Stimulated activated CD4-positive, alpha-beta T cell treated with anti-CD3 and anti-CD28 coated beads, Interleukin-2, amount 100 ng/mL, for 4 hours (primary cell): ENCODE measurements at regions not wholly inside any gene's neighbourhood (a gene's known extent, or its start where the extent isn't known, plus 50 kb on each side); places are given as distances from the start of the nearest gene placed in this dataset.
"Not testable (repeated sequence)": the region's sequence is repeated elsewhere in the genome, so short reads cannot be mapped to it uniquely, and the experiment has no call there.

Experiments used
- DNase-seq: peaks from one replicate; pipeline ENCODE4 v3.0.0-alpha.2; 2020; ENCODE audit warnings: low read depth

DNA sequence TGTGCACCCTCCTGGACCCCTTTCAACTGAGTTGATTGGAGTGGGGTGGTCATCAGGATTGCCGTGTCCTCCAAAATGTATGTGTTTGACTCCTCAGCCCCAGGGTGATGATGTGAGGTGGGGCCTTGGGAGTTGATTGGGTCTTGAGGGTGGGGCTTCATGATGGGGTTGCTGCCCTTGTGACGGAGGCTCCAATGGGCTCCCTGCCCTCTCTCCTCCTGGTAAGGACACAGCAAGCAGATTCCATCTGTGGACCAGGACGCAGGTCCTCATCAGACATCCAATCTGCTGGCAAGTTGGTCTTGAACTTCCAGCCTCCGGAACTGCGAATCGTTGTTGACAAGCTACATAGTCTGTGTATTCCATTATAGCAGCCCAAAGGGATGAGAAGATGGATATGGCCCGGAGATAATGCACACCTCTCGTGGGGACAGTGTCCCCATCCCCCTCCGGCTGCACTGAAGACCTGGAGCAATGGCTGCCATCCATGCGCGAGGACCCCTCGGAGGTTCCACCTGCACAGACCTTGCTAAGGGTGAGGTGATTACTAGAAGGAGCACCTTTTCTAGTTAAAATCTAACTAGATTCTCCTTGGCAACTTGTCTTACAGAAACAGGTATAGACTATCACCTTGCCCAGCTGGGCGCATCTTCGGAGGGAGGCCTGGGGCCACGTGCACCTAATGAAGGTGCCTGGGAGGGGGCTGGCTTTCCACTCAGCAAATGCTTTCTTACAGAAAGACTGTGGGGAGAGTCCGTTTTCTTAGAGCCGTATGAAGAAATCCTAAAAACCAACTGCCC, 75.7 kb upstream of the IRX4 start:
- no peak for DNase-seq

DNA sequence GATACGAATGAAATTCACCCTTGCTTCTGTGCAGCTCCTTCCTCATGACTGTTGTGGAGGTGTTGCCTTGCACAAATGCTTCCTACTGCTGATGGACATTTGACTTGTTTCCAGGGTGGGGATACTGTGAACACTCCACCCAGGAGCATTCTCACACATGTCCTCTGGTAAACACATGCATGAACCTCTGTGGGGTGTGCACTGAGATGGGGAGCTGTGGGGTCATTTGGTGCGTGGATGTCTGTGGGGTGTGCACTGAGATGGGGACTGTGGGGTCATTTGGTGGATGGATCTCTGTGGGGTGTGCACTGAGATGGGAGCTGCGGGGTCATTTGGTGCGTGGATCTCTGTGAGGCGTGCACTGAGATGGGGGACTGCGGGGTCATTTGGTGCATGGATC, 72.9 kb upstream of the IRX4 start:
- no peak for DNase-seq

DNA sequence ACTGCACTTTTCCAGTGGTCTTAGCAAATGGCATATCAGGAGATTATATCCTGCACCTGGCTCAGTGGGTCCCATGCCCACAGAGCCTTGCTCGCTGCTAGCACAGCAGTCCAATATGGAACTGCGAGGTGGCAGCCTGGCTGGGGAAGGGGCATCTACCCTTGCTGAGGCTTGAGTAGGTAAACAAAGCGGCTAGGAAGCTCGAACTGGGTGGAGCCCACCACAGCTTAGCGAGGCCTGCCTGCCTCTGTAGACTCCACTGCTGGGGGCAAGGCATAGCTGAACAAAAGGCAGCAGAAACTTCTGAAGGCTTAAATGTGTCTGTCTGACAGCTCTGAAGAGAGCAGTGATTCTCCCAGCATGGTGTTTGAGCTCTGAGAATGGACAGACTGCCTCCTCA, 71.0 kb upstream of the IRX4 start:
- not testable (repeated sequence) for DNase-seq

DNA sequence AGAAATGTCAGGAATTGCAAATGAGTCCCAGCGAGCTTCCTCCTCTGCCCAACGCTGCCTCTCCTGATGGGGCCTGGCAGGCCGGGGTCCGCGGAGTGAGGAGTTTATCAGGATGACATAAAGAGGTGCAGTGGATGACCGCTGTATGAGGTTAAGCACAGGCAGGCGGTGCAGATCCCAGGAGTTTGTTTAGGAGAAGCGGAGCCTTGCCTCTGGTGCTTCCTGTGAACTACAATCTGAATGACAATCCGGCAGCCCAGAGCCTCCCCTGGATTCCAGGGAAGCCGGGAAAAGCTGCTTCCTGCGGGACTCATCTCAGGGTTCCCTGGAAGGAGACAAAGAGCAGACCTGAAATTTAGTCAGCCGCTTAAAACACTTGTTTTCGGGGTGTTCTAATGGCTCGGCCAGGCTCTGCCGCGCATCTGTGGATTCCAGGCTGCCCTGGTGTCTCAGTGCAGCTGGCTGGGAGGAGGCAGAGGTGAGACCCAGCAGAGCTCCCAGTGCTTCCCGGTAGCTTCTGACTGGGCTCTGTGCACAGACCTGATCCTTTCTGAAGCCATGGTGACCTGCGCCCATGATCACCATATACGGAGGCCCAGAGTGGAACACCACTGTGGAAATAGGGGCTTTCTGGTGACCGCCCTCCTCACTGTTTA, 69.8 kb upstream of the IRX4 start:
- no peak for DNase-seq

DNA sequence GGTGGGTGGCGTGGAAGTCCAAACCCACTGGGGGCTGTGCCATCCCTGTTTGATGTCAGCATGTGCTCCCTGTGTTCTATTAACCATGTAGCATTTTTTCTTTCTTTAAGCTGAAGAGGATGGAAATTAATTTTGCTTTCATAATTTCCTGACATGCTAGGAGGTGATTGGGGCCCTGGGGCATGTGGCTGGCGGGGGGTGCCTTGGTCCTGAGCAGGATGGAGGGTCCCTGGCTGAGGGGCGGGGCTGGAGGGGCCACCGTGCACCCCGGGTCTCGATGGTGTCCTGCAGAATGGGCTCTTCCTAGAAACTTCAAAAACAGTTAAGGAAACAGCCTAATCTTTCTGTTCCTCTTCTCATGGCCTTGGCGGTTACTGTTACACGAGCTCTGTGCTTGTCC, 69.3 kb upstream of the IRX4 start:
- DNase-seq: no peak

DNA sequence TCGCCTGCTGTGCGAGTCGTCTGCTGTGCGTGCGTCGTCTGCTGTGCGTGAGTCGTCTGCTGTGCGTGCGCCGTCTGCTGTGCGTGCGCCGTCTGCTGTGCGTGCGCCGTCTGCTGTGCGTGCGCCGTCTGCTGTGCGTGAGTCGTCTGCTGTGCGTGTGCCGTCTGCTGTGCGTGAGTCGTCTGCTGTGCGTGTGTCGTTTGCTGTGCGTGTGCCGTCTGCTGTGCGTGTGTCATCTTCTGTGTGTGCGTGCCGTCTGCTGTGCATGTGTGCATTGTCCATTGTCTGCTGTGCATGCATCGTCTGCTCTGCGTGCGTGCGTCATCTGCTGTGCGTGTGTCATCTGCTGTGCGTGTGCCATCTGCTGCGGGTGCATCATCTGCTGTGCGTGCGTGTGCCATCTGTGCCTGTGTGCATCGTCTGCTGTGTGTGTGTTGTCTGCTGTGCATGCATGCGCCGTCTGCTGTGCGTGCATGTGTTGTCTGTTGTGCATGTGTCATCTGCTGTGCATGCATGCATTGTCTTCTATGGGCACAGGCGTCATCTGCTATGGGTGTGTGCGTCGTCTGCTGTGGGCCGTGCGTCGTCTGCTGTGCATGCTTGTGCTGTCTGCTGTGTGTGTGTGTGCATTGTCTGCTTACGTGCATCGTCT, 68.6 kb upstream of the IRX4 start:
- DNase-seq: no peak

DNA sequence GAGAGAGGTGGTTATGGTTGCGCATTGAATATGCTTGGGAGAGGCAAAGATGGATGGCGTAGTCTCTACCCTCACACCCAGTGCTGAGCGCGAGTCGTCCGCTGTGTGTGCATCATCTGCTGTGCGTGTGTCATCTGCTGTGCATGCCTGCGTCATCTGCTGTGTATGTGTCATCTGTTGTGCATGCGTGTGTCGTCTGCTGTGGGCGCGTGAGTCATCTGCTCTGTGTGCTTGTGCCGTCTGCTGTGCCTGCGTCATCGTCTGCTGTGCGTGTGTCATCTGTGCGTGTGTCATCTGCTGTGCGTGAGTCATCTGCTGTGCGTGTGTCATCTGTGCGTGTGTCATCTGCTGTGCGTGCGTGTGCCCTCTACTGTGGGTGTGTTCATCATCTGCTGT, 68.0 kb upstream of the IRX4 start:
- no peak for DNase-seq

DNA sequence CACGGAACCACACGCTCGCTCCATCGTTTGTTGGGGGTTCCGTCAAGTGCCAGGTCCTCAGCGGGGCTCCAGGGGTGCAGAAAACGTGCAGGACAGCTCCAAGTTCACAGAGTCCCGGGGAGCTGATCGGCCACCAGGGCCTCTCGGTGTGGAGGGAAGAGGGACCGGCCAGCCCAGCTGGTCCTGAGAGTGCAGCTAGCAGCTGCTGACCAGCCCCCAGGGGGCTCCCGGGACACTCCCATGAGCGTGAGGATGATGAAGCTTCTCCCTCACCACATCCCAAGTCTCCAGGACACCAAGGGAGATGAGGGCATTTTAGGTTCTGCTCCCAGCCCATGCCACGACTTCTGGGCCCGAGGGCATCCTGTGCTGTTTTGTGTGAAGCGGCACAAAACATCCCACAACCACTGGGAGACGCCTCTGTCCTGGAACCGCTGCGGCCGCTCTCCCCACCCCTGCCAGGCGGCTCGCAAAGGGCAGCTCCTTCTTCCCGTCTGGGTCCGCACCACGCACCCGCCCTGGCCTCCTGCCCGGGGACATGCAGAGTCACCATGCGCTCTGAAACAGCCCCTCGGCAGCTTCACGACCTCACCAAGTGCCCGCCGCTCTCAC, 67.5 kb upstream of the IRX4 start:
- no peak for DNase-seq

DNA sequence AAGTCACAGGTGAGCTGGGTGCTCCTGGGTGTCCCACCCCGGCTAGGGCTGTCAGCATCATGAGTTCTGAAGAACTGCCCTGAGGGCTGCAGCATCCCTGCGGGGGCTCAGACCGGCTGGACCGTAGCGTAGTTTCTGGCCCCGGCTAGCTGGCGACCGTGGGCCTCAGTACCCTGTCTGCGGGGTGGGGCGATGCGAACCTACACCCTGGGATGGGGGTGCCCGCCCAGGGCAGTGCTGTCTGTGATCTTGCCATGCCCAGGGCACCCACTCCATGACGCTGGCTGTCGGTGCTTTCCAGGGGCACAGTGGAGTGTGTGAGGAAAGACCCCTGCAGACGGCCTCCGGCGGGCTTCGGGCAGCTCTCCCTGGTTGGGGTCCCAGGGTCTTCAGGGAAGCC, 66.5 kb upstream of the IRX4 start:
- DNase-seq: no peak

DNA sequence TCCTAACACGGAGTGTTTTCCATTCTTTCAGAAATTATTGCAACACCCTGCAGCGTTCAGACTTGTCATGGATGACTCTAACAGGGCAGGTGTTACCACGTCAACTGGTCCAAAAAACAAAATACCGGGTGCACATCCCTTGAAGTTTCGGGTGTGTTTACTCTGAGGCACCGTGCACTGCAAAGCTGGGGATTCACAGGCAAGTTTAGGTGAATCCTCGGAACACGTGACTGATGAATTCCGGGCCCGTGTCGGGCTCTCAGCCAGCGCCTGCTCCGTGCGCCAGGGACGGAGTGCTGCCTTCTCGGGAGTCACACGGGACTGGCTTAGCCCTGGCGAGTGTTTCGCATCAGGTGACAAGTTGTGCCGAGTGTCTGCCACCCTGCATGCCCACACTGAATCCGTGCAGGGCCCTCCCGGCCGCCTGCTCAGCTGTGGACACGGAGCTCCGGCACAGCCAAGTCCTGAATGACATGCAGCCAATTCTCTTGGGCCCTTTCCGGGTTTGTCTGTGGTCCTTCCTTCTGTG, 66.0 kb upstream of the IRX4 start:
- no peak for DNase-seq

DNA sequence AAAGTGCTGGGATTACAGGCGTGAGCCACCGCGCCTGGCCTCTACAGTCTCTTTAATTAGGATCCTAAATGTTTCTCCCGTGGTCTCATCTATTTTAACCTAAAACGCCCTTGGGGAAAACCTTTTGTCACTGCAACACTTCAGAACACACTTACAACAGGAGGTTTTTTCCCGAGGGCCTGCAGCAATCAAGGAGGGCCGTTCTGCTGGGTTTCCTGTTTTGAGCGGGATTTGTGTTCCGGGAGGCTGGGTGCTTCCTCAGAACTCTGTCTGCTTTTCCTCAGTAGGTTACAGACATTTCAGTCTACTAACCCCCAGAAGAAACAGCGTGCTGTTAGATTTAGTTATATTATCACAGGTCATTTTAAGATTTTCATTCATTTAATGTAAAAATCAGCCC, 65.4 kb upstream of the IRX4 start:
- no peak for DNase-seq

DNA sequence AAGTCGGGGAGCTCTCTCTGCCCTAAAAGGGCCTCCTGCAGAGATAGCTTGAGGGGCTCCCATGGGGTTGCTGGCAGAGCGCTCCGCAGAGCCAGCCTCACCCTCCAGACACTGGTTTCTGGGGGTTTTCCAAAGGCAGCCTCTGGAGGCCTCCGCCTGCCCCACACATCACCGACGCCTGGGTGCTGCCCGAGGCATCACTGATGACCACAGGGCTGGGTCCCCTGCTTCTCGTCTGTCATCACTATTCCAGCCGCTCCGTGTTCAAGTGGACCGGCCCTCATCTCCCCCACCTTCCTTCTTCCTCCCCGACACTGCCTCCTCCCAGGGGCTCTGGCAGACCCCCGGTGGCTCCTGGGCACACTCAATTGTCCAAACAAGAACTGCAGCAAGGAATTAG, 64.1 kb upstream of the IRX4 start:
- DNase-seq: no peak

DNA sequence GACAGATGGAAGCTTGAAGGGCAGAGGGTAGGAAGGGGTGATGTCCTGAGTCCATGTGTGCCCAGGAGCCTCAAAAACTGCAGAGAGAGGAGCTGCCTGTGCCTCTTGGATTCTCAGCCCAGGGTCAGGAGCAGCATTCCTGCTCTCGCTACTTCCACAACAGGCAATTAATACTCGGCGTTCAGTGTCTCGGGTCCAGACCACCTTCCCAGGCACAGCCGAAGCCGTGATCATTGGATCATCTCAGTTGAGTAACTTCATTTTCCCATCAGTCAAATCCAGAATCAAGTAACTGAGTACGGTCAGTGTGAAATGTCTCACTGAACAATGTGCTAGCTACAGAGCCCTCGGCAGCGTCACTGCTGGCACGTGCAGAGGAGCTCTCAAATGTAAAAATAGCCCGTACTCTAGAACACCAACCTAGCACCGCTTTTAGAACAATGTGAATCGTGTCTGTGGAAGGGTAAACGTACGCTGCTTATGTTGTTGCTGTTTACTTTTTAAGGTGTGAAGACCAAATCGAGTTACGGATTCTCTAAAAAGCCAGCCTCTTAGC, 63.5 kb upstream of the IRX4 start:
- no peak for DNase-seq

DNA sequence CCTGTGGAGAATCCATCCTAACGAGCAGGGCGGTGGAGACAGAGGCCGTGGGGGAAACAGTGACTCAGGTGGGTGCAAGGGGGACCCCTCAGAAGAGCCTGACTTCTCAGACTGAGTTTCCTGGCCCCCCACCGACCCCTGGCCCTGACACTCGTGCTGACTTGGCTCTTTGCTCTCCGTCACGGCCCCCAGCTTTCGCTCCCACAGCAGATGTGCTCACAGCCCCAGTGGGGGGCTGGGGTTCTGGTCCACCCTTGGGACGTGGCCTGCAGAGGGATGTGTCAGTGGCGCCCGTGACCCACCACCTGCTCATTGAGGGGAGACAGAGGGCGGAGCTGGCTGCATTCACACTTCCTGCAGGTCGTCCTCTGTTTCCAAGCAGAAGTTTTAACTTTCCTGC, 62.9 kb upstream of the IRX4 start:
- no peak for DNase-seq

DNA sequence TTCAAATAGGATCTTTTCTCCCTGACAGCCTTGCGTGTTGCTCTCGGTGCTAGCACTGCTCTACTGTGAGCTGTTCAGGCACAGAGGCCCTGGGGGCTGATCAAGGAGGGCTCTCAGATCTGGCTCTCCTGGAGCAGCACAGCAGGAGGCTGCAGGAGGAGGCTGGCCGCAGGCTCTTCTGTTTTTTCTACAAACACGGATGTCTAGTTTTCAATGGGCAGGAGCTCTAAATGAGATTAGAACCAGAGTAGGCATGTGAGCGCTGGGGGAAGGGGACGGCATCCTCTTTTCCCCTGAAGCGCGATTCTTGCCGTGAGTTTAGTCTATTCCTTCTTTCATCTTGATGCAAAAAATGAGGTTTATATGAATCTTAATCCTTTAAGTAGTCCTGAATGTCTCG, 61.7 kb upstream of the IRX4 start:
- DNase-seq: no peak

DNA sequence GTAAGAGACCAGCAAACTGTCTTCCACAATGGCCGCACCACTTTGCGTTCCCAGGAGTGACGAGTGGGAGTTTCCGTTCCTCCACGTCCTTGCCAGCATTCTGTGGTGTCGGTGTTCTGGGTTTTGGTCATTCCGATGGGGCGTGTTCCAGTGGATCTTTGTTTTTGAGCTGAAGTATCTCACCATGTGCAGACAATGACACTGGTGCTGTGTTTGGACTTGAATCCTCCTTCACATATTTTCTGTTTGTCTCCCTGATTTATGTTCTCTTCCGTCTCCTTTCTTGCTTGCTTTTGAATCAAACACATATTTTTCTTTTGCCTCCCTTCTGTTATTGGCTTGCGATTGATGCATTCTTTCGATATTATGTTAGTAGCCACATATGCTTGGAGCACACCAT, 60.8 kb upstream of the IRX4 start:
- no peak for DNase-seq

DNA sequence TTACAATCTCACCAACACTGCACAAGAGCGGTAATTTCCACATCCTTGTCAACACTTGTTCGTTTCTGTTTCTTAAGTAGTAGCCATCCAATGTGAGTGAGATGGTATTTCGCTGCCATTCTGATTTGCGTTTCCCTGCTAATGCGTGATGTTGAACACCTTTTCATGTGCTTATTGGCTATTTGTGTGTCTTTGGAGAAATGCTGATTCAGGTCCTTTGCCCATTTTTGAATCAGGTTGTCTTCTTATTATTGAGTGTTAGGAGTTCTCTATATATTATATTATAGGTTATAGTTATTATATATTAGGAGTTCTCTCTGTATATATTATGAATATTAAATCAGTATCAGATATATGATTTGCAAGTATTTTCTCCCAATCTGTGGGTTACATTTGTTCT, 59.9 kb upstream of the IRX4 start:
- no peak for DNase-seq

DNA sequence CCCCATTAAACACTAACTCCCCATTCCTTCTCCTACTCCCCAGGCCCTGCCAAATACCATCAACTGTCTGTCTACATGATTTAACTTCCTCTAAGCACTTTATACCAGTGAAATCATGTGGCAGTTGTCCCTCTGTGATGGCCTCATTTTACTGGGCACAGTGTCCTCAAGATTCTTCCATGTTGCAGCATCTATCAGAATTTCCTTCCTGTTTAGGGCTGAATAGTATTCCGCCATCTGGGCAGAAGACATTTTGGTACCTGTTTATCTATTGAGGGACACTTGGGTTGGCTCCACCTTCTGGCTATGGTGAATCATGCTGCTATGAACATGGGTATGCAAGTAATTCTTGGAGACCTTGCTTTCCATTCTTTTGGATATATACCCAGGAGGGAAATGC, 59.4 kb upstream of the IRX4 start:
- no peak for DNase-seq

DNA sequence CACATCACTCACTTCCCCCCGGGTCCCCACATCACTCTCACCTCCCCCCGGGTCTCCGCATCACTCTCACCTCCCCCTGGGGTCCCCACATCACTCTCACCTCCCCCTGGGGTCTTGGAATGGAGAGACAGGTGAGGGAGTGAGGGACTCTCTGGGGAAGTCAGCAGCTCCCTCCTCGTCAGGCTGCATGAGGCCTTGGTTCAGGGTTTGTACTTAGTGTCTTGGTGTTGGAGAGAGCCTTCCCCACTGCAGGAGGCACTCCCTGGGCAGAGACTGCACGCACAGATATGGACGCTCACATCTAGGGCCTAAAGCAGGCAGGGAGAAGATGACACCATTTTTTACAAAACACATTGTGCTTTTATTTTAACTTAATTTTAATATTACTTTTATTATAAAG, 56.5 kb upstream of the IRX4 start:
- no peak for DNase-seq

DNA sequence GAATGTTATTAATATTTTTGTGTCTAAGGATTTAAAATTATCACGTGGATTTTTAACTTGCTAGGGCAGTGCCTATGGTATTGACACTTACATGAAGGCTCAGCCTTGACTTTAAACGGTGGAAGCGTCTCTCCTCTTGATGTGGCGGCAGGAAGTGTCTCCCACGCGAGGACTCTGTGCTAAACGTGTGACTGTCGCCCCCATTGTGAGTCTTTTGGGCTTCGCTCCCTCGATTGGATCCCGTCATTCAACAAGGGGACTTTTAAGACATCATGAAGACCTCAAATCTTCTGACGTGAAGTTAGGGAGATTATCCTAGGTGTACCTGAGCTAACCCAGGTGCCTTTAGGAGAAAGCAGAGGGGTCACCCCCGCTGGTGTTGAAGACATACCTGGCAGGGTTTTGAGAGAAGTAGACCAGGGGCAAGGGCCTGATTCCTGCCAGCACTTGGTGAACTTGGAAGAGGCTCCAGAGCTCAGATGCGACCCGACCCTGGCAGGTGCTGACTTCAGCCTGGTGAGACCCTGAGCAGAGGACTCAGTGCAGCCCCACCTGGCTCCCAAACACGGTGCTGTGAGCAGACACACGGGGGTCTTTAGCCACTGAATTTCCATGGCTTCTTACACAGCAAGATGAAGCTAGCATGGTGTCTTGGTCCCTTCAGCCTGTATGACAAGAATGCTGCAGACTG, 55.7 kb upstream of the IRX4 start:
- DNase-seq: no peak

DNA sequence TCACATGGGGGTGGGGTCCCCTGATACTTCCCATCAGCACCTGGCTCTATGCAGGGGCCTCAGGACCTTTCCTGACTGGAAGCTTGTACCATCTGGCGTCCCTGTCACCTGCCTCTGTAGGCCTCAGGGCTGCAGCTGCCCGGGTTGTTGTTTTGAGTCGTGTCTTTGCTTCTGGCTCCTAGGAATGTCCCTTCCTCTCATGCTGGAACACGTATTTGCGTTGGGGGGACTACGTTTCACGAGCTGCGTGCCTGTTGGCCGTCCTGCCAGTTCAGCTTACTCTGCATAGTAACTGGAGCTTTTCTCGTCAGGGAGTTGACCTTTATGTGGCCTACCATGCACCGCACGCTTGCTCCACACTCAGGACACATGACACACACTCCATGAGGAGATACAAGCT, 54.9 kb upstream of the IRX4 start:
- no peak for DNase-seq

DNA sequence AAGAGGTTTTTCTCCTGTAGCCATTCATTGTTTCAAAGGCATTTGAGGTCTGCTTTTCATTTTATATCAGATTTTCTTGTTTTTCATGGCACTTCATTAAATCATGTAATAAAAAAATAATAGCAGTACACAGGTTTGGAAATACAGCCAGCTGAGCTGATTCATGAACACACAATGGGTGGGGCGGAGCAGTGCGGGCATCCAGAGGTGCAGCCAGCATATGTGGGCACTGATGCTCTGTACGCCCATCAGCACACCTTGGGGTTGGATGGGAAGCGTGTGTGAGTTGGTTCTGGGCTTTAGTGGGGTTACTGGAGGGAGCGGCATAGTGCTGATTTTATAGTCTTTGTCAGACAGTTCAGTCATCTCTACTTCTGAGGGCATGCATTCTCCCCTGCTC, 54.2 kb upstream of the IRX4 start:
- no peak for DNase-seq
